ENCODE measurements at regions not wholly inside any gene's neighbourhood (a gene's known extent, or its start where the extent isn't known, plus 50 kb on each side); places are given as distances from the start of the nearest gene placed in this dataset.

DNA sequence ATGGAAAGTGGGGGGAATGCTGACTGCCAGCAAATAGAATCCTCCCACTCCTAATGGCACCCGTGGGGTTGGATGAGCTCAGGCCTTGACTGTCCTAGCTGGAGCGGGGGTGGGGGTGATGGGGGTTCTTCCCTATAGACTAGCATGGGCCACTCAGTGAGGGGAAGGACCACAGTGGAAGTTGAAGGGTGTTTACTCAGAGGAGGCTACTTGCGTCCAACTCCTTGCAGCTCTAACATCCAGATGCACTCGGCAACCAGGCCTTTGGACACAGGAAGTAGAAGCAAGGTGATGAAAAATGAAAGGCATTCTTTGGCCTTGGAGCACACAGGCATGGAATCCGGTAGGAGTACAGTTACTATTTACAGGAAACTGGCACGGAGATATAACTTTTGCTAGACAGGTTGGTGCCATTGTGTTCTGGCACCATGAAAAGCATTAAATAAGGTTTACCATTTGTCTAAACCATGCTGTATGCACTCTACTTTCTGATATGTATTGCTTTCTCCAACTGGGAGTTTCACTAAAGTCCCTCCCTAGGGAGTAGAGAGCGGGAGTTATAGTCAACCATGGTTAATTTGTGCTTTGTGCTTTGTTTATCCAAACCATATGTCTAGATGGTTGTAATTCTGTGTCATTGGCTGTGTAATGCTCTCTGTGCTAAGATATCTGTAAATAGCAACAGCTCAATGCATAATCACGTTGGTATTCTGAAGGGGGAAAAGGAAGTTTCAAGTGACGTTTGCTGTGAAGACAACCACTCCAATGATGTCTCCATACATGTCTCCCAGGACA, 125.3 kb downstream of the TSHZ3 start:
- DNase-seq: no peak

- DNase-seq: no peak
Measured at GRCh38 chr19:31220540-31220939, 128.7 kb downstream of the TSHZ3 start.

GRCh38 chr19:31214997-31215396, 134.2 kb downstream of the TSHZ3 start:
- no peak for DNase-seq

GRCh38 chr19:31214086-31214485, 135.2 kb downstream of the TSHZ3 start:
- peak; percentile 94 for DNase-seq

DNA sequence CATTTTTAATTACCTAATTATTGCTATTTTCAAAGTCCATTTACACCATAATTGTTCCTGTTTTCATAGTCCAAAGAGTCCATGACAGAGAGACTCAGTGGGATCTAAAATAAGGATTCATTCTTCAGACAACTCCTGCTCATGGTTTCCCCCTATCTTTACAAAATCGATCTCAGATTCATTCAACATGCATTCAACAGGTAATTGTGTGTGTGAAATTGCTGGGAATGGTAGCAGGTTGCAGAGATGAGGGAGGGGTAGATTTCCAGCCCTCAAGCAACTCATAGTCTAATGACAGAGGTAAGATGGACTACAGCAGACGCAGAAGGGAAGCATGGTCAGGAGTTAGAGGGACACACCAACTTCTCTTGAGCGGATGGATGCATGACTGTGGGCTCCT, 138.1 kb downstream of the TSHZ3 start:
- no peak for DNase-seq

- DNase-seq: no peak
Measured at GRCh38 chr19:31205887-31206518, 143.2 kb downstream of the TSHZ3 start.

DNA sequence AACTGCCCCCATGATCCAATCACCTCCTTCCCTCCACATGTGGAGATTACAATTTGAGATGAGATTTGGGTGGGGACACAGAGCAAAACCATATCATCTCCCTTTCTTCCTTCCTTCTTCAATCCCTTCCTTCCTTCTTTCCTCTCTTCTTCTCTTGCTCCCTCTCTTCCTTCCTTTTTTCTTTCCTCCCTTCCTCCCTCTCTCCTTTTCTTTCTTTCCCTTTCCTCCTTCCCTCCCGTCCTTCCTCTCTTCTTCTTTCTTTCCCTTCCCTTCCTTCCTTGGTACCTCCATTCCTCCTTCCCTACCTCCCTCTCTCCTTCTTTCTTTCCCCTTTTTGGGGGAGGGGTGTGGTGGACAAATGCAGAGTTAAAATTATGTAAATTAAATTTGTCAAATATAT, 145.1 kb downstream of the TSHZ3 start:
- no peak for DNase-seq

DNA sequence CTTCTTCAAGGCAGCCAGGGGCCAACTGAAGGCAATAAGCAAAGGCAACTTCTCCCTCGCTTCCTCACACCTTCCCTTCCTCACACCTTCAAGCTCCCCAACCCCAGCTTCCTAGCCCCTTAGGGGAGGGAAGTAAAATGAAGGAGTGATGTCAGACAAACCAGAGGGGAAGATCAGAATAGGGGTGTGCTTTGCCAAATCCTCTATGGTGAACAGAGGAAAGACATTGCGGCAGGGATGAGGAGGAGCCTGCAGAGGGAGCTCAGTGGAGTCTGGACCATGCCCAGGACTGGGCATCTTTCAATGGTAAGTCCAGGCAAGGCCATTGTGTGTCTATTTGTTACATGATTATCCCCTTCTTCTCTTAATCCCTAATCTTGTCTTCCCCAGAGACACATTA, 164.0 kb downstream of the TSHZ3 start:
- no peak for DNase-seq

DNA sequence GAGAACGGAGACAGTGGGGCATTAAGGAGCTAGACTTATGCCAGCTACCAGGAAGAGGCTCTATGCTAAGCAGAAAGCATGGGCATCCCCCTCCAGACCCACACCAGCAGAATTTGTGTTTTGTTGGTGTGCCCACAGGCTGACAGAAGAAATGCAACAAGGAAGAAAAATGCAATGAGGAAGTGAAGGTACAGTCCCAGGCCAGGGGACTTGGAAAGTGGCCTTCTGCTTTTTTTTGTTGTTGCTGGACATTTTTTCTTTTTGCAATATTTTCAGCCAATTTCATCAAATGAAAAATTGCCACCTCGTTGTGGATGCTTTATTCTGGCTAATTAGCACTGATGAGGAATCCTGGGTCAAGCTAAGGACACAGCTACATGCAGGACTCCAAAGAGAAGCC, 167.7 kb downstream of the TSHZ3 start:
- DNase-seq: no peak

DNA sequence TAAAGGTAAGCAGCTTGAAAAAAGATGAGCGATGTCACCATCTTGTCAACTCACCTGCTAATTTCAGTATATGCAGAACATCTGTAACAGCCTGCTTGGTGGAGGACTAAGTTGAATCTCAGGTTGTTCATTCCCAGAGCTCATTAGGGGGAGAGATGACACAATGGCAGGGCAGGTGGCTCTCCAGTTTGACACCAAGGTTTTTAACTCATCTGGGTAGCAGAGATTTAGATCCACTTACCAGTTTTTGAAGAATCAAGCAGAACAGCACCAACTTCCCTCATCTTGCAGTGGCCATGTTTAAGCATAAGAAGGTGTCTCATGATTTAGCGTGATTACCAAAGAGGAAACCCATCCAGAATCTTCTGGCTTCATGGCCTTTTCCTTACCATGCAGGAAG, 168.3 kb downstream of the TSHZ3 start:
- DNase-seq: no peak

- DNase-seq: no peak
Measured at GRCh38 chr19:31179471-31179852, 169.8 kb downstream of the TSHZ3 start.

GRCh38 chr19:31178833-31179470, 170.3 kb downstream of the TSHZ3 start:
- DNase-seq: no peak

DNA sequence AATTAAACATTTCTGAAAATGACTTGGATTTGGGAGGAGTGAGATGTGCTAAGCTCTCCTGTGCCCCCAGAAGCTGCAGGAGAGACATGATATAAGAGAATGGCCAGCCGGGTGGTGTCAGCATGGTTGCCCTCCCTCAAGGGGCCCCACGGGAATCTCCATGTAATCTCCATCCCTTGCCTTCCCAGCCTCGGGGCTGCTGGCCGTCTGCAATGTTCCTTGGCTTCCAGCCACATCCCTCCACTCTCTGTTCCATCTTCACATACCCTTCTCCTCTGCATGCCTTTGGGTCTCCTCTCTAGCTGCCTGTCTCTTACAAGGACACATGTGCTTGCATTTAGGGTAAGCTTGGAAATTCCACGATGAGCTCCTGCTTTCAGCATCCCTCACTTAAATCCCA, 172.0 kb downstream of the TSHZ3 start:
- DNase-seq: no peak

DNA sequence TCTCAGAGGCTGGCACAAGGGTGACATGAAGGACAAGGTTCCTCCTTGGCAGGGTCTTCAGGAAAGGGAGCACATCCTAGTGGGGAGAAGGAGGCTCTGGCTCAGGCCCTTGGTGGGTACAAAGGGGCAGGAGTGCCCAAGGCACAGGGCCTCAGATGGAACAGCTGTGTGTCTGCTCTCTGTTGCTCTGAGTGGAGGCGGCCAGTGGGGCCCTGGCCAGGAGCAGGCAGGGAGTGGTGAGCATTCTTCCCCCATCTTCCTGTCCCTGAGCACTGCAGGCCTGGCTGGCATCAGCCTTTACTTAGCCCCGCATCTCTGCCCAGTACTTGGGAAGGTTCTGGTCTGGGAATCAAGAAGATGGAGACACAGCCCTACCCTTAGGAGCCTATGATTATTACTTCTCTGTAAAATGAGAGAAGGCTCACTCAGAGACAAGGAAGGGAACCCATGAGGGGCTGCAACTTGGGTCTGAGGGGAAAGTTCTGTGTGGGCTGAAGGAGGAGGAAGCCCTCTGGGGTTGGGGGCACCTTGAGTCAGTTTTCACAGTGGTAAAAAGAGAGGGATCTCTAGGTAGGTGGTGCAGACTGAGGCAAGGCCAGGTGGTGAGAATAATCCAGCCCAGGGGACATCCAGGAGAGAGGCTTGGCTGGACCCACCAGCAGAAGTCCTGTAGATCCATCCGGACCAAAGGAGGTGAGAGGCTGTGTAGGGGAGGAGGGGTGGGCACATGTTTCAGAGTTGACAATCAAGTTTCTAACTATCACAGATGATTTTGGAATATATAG, 173.5 kb downstream of the TSHZ3 start:
- DNase-seq: no peak

GRCh38 chr19:31174948-31175347, 174.3 kb downstream of the TSHZ3 start:
- DNase-seq: no peak

DNA sequence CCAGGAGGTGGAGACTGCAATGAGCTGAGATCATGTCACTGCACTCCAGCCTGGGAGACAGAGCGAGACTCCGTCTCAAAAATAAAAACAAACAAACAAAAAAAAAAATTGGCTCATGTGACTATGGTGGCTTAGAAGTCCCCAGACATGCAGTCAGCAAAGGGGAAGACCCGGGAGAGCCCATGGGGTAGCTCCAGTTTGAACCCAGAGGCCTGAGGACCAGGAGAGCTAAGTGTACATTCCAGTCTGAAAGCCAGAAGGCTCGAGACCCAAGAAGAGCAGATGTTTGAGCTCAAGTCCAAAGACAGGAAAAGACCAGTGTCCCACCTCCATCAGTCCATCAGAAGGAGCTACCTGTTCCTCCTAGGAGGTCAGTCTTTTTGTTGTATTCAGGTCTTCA, 175.2 kb downstream of the TSHZ3 start:
- DNase-seq: no peak

- DNase-seq: no peak
Measured at GRCh38 chr19:31171936-31172335, 177.3 kb downstream of the TSHZ3 start.

GRCh38 chr19:31170046-31170445, 179.2 kb downstream of the TSHZ3 start:
- no peak for DNase-seq

DNA sequence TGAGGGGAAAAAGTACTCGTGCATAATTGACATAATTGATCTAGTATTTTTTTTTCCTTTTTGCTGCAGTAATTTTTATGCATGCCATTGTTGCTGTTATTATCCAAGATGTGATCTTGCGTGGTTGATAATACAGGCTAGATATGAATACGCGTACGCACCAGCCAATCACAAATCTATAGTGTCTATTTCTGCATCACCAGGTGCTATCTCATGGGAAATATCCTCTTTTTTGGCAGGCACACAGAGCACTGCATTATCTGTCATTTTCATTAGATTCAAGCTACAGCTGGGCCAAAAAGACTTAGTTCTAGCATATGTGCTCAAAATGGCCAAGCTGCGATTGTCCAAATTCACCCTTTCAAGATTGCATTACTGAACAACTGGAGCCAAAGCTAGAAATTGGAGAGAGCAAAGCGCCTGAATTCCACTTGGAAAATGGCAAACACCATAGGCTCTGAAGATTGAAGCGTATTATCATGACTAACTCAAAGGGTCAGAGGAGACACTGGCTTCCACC, 181.1 kb downstream of the TSHZ3 start:
- no peak for DNase-seq

DNA sequence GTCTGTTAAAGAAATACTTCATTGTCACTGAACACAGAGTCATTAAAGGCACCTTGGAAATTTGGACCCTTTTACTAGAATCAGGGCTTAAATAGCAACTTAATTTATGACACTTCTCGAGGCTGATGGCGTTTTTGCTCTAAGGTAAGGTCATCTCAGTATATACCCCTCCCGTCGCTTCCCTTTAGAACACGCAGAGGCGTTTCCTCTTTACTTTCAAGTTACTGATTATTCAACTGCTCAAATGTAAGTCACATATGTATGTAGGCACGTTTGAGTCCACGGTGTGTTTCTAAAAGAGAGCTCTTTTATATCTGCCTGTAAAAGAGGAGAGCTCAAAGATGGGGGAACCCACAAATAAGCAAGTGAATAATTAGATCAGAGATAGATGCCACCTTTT, 181.5 kb downstream of the TSHZ3 start:
- DNase-seq: no peak

DNA sequence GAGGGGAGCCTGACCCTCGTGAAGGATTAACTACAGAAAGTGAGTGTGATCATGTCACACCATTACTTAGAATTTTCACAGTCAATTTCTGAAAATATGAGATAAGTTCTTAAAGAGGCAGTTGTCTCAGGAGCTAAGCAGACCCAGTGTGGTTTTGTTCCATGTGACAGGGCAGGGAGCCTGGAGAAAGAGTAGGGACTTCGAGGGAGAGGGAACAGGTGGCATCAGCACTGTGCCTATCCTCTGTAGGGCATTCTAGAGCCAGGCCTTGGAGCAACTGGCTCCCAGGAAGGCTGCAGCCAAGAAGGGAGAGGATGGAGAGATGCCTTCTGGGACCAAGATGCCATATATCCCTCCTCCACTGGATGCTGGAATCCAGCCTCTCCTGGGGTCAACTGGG, 183.0 kb downstream of the TSHZ3 start:
- DNase-seq: no peak

DNA sequence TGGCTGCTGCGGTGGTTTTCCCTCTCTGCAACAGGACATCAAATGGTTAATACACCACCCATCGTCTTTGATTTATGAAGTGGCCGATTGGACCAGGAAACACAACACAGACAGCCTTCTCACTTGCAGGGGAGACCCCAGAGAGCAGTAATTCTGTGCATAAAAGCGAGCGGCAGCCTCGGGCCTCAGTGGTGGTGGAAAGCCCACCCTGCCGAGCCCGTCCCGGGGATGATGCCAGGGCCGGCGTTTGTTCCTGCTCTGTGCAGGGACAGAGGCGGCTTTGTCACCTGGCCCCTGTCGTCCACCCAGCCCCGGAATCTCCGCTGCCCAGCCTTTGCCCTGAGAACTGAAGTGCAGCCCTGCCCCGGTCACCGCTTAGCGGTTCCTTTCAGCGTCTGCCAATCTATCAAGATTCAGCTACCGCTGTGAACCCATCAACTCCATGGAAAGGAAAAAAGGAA, 184.4 kb downstream of the TSHZ3 start:
- DNase-seq: no peak

DNA sequence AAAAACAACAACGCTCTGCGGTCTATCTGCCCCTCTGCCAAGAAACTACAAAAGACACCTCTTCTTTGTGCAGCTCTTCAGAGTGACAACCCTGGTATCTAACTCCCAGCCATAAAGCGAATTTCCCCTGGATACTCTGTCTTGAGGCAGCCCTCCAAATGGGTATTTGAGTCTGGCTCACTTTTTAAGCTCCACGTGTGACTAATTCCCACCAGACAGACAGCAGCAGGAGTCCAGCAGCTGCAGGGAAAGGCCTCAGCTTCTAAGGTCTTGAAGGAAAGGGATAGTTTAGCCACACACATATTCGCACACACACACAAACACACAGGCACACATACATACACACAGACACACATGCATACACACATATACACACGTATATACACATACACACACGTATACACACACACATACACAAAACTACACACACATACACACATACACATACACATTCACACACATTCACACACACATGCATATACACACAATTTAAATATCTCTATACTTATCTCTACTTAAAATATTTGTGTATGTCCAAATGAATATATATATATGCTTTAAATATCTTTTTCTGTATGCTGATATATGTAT, 188.8 kb downstream of the TSHZ3 start:
- no peak for DNase-seq

All from DMS79 treated with DMSO at 0.1 percent for 48 hours (cell line).